ENCODE measurements at regions not wholly inside any gene's neighbourhood (a gene's known extent, or its start where the extent isn't known, plus 50 kb on each side); places are given as distances from the start of the nearest gene placed in this dataset.

DNA sequence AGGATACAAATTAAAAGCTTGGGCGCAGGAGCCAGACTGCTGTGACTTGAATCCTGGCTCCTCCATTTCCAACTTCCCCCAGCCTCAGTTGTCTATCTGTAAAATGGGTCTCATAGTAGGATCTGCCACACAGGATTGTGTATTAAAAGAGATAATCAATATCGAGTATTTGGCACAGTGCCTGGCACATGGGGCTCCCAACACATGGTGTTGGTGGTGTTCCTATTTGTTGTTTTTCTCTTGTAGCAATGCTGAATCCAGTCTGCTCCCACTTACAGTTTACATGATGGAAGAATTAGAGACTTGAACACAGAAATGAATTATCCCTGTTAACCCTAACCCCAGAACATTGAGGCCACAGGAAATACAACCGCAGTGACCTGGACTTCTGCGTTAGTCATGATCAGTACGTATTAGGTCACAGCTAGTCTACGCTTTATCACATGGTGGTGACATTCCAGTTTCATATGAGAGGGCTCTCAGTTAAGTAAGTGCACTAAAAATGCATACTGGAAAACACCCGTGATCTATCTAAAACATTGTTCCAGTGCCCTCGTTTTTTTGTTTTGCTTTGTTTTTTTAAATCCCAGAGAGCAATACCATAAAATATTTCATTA is 169.5 kb upstream of the KLF14 start:
- H3K27me3 ChIP-seq (replicated peaks in 1 of 4; ENCODE audit: control extremely low read depth in 1 of 4, control insufficient read depth in 3 of 4, insufficient read depth in 4 of 4, low read length in 3 of 4), result no peaks in the 10 kb centered on the region
- no peak overlapping the region for H3K9ac ChIP-seq (ENCODE audit: low read length)
- DNase-seq, result no peak
- peaks cover 0 to 27% of the 10 kb centered on the region in 2 experiments for H3K36me3 ChIP-seq (replicated peaks in 1 of 2; ENCODE audit: control extremely low read depth in 1 of 2, control insufficient read depth in 1 of 2, extremely low read depth in 1 of 2, insufficient read depth in 2 of 2, low read length in 1 of 2)
- POLR2A ChIA-PET, result interaction anchor here (0.5 kb wide), 1 partner anchor 62 kb away, joined by 4 read pairs; no protein-coding TSS in a partner anchor
- no peak overlapping the region for H2AFZ ChIP-seq (ENCODE audit: insufficient read depth, low read depth, low read length, poor library complexity, severe bottlenecking)
- WGBS (ENCODE audit: insufficient coverage), result 89% methylated on average over 7 of the region's 8 CpGs
- H3K4me2 ChIP-seq (replicated peaks; ENCODE audit: low read depth, low read length, poor library complexity, severe bottlenecking), result no peak overlapping the region
- H3K27me3 Mint-ChIP-seq, result no peaks in the 10 kb centered on the region
- peaks cover 84% of the 10 kb centered on the region for H3K79me2 ChIP-seq (ENCODE audit: control insufficient read depth, insufficient read depth, low read length)
- ATAC-seq (ENCODE audit: low read depth), result no peak
- H3K4me1 Mint-ChIP-seq, result peaks cover 59% of the 10 kb centered on the region
- peaks cover 42% of the 10 kb centered on the region for H4K20me1 ChIP-seq (ENCODE audit: control insufficient read depth, insufficient read depth, low read length, poor library complexity, severe bottlenecking)
- no peaks in the 10 kb centered on the region for H3K9me3 Mint-ChIP-seq (ENCODE audit: insufficient read depth)
- peak overlapping the region in 1 of 2 donors; percentile 13 for H3K27ac ChIP-seq (ENCODE audit: low read length in 2 of 2)
- no peak overlapping the region for H3K4me3 Mint-ChIP-seq
- TF ChIP-seq, protein P1, sequence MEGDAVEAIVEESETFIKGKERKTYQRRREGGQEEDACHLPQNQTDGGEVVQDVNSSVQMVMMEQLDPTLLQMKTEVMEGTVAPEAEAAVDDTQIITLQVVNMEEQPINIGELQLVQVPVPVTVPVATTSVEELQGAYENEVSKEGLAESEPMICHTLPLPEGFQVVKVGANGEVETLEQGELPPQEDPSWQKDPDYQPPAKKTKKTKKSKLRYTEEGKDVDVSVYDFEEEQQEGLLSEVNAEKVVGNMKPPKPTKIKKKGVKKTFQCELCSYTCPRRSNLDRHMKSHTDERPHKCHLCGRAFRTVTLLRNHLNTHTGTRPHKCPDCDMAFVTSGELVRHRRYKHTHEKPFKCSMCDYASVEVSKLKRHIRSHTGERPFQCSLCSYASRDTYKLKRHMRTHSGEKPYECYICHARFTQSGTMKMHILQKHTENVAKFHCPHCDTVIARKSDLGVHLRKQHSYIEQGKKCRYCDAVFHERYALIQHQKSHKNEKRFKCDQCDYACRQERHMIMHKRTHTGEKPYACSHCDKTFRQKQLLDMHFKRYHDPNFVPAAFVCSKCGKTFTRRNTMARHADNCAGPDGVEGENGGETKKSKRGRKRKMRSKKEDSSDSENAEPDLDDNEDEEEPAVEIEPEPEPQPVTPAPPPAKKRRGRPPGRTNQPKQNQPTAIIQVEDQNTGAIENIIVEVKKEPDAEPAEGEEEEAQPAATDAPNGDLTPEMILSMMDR (IDR thresholded peaks at IDR 0.05), result no peak
- no peak for TF ChIP-seq EZH2 (IDR thresholded peaks at IDR 0.05; ENCODE audit: borderline replicate concordance, insufficient read depth, low read depth, low read length, poor library complexity, severe bottlenecking)
- H3K4me3 ChIP-seq (ENCODE audit: control extremely low read depth in 1 of 5, extremely low read depth in 1 of 5, insufficient read depth in 1 of 5, low read depth in 2 of 5, low read length in 4 of 5), result no peak overlapping the region
- H3K27ac Mint-ChIP-seq, result no peak overlapping the region
- H3K9me3 ChIP-seq (ENCODE audit: control extremely low read depth in 1 of 3, control insufficient read depth in 2 of 3, insufficient read depth in 1 of 3, low read length in 2 of 3), result no peaks in the 10 kb centered on the region
- H3K4me1 ChIP-seq (ENCODE audit: control insufficient read depth in 2 of 2, insufficient read depth in 2 of 2, low read length in 2 of 2), result peaks cover 23 to 30% of the 10 kb centered on the region in 2 donors
- CTCF ChIA-PET, result interaction anchor here (0.8 to 1.4 kb wide), 2 partner anchors 78 to 136 kb away, joined by 3 to 6 read pairs; no protein-coding TSS in a partner anchor
- intact Hi-C loops (cut with micrococcal nuclease), result no loop called here

DNA sequence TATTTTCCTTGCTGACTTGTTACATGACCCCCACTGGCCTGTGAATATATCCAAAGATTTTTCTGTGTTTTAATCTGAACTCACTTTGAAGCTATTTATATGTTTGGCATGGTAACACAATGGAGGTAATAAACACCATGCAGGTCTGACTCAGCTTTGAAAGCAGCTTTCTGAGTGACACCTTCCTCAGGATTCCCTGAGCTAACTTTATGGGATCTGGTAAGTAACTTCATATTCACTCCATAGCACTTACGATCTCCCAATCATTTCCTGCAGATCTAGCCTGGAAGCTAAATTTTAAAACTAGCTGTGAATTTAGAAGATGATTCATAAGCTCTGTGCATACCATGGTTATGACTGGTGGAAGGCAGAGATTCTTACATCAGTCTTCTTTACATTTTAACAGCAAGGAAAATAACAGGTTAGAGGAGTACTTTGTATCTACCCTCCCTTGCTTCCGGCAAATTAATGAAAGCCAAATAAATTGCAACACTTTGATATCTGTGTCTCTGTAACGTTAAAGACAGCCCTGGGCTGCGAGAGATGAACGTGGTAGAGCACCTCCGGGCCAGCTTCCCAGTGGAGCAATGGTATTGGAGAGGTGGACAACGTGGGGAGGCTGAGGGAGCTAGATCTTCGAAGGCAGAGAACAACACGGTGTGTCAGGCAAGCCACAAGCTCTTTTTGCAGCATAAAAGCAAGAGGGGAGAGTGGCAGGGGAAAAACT is 170.2 kb upstream of the KLF14 start:
- H3K4me2 ChIP-seq (replicated peaks; ENCODE audit: low read depth, low read length, poor library complexity, severe bottlenecking), result no peak overlapping the region
- no peak overlapping the region for H3K9ac ChIP-seq (ENCODE audit: low read length)
- H3K27me3 Mint-ChIP-seq, result no peaks in the 10 kb centered on the region
- H3K4me1 Mint-ChIP-seq, result peaks cover 56% of the 10 kb centered on the region
- ChIA-PET CTCF (interaction anchor here (0.7 to 1.4 kb wide), 4 partner anchors 45 to 519 kb away, joined by 3 to 6 read pairs (median 4); no protein-coding TSS in a partner anchor), POLR2A (no interaction called here)
- no peak overlapping the region for H3K4me3 Mint-ChIP-seq
- H3K9me3 ChIP-seq (ENCODE audit: control extremely low read depth in 1 of 3, control insufficient read depth in 2 of 3, insufficient read depth in 1 of 3, low read length in 2 of 3), result no peaks in the 10 kb centered on the region
- no peak overlapping the region for H2AFZ ChIP-seq (ENCODE audit: insufficient read depth, low read depth, low read length, poor library complexity, severe bottlenecking)
- H4K20me1 ChIP-seq (ENCODE audit: control insufficient read depth, insufficient read depth, low read length, poor library complexity, severe bottlenecking), result peaks cover 40% of the 10 kb centered on the region
- TF ChIP-seq, protein P1 (IDR thresholded peaks at IDR 0.05), result no peak
- TF ChIP-seq EZH2 (IDR thresholded peaks at IDR 0.05; ENCODE audit: borderline replicate concordance, insufficient read depth, low read depth, low read length, poor library complexity, severe bottlenecking), result no peak
- whole genome bisulfite sequencing (ENCODE audit: insufficient coverage), result 96% methylated on average over 8 of the region's 9 CpGs
- H3K4me3 ChIP-seq (ENCODE audit: control extremely low read depth in 1 of 5, extremely low read depth in 1 of 5, insufficient read depth in 1 of 5, low read depth in 2 of 5, low read length in 4 of 5), result no peak overlapping the region
- DNase-seq (no peak), ATAC-seq (ENCODE audit: low read depth) (no peak)
- no peaks in the 10 kb centered on the region for H3K27me3 ChIP-seq (replicated peaks in 1 of 4; ENCODE audit: control extremely low read depth in 1 of 4, control insufficient read depth in 3 of 4, insufficient read depth in 4 of 4, low read length in 3 of 4)
- H3K36me3 ChIP-seq (replicated peaks in 1 of 2; ENCODE audit: control extremely low read depth in 1 of 2, control insufficient read depth in 1 of 2, extremely low read depth in 1 of 2, insufficient read depth in 2 of 2, low read length in 1 of 2), result peaks cover 0 to 27% of the 10 kb centered on the region in 2 experiments
- peaks cover 18 to 23% of the 10 kb centered on the region in 2 donors for H3K4me1 ChIP-seq (ENCODE audit: control insufficient read depth in 2 of 2, insufficient read depth in 2 of 2, low read length in 2 of 2)
- peak overlapping the region in 1 of 2 donors; percentile 13 for H3K27ac ChIP-seq (ENCODE audit: low read length in 2 of 2)
- H3K79me2 ChIP-seq (ENCODE audit: control insufficient read depth, insufficient read depth, low read length), result peaks cover 85% of the 10 kb centered on the region
- no peak overlapping the region for H3K27ac Mint-ChIP-seq
- intact Hi-C loops (cut with micrococcal nuclease), result no loop called here
- H3K9me3 Mint-ChIP-seq (ENCODE audit: insufficient read depth), result no peaks in the 10 kb centered on the region

Data from B cell (primary cell).